HG03521 (cell line): ENCODE measurements at regions not wholly inside any gene's neighbourhood (a gene's known extent, or its start where the extent isn't known, plus 50 kb on each side); places are given as distances from the start of the nearest gene placed in this dataset.
"Not testable (repeated sequence)": the region's sequence is repeated elsewhere in the genome, so short reads cannot be mapped to it uniquely, and the experiment has no call there.

Experiments used
- ATAC-seq: cut with Tn5 transposase; IDR thresholded peaks from one replicate; pipeline ENCODE4 v1.9.1; 2021; ENCODE audit warnings: mild to moderate bottlenecking, moderate library complexity; ENCODE audit not compliant: unreplicated experiment

DNA sequence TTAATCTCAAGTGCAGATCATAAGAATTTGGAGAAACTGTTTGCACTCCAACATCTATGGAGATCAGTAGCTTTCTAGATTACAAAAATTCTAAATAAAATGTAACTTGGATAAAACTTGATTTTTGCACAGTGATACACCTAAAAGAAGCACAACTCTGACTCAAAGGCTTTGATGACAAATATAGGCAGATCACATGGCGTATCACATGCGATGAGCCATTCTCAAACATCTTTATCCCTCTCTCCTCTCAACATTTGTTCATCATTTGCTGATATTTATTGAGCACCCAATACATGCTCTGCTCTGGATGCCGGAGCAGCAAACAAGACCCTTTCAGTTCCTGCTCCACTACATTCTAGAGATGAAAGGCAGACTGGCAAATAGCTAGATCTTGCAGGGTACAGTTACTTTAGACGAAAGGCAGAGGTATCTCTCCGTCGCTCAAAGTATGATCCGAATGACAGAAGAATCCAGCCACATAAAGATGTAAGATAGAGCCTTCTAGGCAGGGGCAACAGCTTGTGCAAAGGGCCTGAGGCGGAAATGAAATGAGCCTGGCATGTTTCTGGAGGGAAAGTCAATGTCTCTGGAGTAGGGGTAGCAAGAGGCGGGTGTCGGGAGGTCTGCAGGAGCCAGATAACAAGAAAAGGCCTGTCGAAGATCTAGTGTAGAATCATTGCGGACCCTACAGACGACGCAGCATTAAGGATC is 145.8 kb upstream of the ERRFI1 start:
- no peak for ATAC-seq

GRCh38 chr1:8170059-8170835 is 144.1 kb upstream of the ERRFI1 start:
- ATAC-seq: no peak

DNA sequence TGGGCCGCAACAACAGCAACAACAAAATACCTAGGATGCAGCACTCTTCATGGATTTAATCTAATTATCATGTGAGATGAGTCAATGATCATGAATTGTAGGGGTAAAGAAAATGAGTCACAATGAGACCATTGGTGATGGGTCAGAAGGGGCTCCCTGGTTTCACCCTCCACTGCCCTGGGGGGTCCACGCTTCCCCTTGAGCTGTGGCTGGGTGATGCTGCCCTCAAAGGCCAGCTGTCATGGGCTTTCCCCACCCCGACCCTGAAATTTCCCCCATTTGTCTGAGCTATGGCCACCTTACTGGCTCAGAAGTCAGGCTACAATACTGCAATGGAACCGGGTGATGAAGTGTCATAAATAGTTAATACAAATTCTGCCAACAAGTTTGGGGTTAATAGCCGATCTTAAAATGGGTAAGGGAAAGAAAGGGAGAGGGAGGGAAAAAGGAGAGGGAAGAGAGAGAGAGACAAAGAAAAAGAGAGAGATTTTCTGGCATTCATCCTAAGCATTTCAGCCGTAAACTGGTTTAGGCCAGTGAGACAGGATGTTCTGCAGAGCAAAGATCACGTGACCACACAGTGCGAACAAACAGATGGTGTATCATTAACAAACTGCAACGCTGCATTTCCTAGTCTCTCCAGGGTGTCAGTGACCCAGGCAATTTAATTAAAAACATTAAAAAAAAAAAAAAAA is 143.4 kb upstream of the ERRFI1 start:
- no peak for ATAC-seq

- ATAC-seq: no peak
These were observed 141.8 kb upstream of the ERRFI1 start for GRCh38 chr1:8167936-8168335.

GRCh38 chr1:8166406-8166805 is 140.3 kb upstream of the ERRFI1 start:
- no peak for ATAC-seq

DNA sequence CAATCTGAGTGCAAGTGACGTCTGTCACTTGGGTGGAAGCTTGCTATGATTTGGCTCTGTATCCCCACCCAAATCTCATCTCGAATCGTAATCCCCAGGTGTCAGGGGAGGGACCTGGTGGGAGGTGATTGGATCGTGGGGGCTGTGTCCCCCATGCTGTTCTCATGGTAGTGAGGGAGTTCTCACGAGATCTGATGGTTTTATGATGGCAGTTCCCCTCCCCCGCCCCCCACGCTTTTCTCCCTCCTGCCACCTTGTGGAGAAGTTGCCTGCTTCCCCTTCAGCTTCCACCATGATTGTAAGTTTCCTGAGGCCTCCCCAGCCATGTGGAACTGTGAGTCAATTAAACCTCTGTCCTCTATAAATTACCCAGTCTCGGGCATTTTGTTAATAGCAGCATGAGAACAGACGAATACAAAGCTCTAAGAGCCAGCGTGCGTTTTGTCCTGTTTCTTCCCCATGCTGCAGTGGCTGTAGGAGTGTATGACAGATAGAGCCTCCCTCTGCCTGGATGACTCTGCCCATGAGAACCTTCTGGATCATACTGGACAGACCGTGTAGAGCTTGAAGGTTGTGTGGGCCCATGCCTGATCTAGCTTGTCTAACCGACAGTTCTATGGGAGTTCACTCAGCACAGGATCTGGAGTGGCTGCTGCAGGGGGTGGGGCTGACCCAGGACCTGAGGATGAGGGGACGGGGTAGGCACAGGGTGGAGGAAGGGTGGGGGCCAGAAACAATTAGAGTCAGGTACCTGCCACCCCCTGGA is 139.7 kb upstream of the ERRFI1 start:
- no peak for ATAC-seq

DNA sequence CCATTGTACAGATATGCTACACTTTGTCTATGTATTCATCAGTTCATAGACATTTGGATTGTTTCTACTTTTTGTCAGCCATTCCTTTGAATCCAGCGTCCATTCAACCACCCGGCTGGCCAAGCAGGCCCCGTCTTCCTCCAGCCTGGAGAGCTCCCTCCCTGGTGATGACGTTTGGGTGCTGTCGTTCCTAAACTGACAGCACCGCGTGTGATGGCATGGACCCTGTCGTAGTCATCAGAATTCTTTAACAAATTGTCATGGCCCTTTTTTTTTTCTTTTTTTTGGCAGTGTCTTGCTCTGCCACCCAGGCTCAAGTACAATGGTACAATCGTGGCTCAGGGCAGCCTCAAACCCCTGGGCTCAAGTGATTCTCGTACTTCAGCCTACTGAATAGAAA is 138.6 kb upstream of the ERRFI1 start:
- ATAC-seq: no peak

DNA sequence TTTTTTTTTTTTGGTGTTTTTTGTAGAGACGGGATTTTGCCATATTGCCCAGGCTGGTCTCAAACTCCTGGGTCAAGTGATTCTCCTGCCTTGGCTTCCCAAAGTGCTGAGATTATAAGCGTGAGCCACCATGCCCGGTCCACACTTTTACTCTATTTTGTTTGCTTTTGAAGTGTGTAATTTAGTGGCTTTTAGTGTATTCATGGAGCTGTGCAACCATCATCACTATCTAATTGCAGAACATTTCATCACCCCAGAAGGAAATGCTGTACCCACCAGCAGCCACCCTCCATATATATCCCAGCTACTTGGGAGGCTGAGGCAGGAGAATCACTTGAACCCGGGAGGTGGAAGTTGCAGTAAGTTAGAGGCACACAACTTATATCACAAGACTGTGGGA is 136.9 kb upstream of the ERRFI1 start:
- no peak for ATAC-seq

GRCh38 chr1:8162168-8162567 is 136.1 kb upstream of the ERRFI1 start:
- ATAC-seq: no peak

GRCh38 chr1:8161546-8162105 is 135.5 kb upstream of the ERRFI1 start:
- no peak for ATAC-seq

DNA sequence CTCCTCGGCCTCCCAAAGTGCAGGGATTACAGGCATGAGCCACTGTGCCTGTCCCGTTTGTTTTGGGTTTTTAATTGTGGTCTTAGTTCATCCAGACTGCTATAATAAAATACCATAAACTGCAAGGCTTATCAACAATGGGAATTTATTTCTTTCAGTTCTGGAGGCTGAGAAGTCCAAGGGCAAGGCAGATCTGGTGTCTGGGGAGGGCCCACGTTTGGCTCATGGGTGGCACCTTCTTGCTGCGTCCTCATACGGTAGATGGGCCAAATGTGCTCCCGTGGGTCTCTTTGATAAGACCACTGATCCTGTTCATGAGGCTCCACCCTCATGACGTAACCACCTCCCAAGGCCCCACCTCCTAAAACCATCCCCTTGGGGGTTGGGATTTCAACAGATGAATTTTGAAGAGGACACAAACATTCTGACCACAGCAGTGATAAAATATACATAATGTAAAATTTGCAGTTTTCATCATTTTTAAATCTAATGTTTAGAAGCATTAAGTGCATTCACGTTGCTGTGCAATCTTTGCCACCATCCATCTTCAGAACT is 133.4 kb upstream of the ERRFI1 start:
- no peak for ATAC-seq

DNA sequence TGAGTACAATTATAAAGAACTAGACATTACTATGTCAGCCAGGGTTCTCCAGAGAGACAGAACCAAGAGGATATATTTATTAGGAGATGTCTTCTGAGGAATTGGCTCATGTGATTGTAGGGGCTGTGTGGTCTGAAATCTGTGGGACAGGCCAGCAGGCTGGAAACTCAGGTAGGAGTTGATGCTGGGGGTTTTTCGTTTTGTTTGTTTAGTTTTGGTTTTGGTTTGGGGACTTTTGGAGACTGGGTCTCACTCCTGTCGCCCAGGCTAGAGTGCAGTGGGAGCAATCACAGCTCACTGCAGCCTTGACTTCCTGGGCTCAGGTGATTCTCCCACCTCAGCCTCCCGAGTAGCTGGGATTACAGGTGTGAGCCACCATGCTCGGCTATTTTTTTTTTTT is 132.9 kb upstream of the ERRFI1 start:
- no peak for ATAC-seq

- ATAC-seq: no peak
These were observed 131.7 kb upstream of the ERRFI1 start for GRCh38 chr1:8157765-8158164.

GRCh38 chr1:8155528-8156186 is 129.5 kb upstream of the ERRFI1 start:
- no peak for ATAC-seq

DNA sequence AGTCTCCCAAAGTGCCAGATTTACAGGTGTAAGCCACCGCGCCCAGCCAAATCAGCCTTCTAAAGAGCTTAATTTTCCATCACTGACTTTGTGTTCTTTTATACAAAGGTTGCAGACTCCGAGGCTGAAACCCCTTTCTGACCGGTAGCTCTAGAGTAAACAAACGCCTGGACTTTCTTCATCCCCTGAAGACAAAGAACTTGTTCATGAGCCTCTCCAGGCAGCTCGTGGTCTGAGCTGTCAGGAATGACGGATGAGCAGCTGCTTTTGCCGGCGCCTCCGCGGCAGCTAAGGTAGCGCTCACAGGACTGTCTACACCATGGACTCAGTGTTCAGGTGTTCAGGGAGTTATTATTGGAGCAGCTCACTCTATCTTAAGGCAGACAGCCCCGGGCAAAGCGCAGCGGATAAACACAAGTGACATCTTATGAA is 128.5 kb upstream of the ERRFI1 start:
- no peak for ATAC-seq

GRCh38 chr1:8153961-8154360 is 127.9 kb upstream of the ERRFI1 start:
- ATAC-seq: no peak

DNA sequence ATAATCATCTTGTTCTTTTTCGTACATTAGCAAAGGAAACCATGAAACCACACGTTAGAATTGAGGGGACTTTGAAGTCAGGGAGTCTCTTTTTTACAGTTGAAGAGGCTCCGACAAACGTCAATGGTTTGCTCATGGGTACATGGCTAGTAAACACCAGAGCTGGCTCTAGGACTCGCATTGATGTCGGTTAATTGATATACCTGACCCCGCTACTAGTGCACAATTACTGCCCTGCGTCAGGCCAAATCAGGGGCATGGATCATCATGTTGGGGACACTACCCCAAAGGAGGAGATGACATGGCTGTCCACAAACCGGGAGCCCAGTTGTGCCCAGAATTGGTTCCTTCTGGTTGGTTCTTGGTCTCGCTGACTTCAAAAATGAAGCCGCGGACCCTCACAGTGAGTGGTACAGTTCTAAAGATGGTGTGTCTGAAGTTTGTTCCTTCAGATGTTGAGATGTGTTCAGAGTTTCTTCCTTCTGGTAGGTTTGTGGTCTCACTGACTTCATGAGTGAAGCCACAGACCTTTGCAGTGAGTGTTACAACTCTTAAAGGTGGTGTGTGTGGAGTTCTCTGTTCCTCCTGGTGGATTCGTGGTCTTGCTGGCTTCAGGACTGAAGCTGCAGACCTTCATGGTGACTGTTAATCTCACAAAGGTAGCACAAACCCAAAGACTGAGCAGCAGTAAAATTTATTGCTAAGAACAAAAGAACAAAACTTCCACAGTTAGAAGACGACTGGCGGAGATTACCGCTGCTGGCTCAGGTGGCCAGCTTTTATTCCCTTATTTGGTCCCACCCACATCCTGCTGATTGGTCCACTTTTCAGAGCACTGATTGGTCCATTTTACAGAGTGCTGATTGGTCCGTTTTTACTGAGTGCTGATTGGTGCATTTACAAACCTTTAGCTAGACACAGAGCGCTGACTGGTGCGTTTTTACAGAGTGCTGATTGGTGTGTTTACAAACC is 126.9 kb upstream of the ERRFI1 start:
- ATAC-seq: no peak

GRCh38 chr1:8151647-8152046 is 125.5 kb upstream of the ERRFI1 start:
- ATAC-seq: no peak

DNA sequence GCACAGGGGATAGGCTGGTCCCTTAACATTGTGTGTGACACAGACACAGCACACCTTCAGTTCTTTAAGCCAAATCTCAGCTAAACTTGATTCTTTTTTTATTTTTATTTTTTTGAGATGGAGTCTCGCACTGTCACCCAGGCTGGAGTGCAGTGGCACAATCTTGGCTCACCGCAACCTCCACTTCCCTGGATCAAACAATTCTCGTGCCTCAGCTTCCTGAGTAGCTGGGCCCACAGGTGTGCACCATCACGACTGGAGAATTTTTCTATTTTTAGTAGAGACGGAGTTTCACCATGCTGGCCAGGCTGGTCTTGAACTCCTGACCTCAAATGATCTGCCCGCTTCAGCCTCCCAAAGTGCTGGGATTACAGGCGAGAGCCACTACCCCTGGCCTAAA is 123.6 kb upstream of the ERRFI1 start:
- not testable (repeated sequence) for ATAC-seq
